GM19023 (cell line): ENCODE measurements at regions not wholly inside any gene's neighbourhood (a gene's known extent, or its start where the extent isn't known, plus 50 kb on each side); places are given as distances from the start of the nearest gene placed in this dataset.

Experiments
- ATAC-seq: cut with Tn5 transposase; IDR thresholded peaks from one replicate; pipeline ENCODE4 v1.9.1; 2021; ENCODE audit warnings: mild to moderate bottlenecking, moderate library complexity; ENCODE audit not compliant: unreplicated experiment

GRCh38 chr2:150791567-150791966 lies 304.1 kb upstream of the RND3 start:
- no peak for ATAC-seq

DNA sequence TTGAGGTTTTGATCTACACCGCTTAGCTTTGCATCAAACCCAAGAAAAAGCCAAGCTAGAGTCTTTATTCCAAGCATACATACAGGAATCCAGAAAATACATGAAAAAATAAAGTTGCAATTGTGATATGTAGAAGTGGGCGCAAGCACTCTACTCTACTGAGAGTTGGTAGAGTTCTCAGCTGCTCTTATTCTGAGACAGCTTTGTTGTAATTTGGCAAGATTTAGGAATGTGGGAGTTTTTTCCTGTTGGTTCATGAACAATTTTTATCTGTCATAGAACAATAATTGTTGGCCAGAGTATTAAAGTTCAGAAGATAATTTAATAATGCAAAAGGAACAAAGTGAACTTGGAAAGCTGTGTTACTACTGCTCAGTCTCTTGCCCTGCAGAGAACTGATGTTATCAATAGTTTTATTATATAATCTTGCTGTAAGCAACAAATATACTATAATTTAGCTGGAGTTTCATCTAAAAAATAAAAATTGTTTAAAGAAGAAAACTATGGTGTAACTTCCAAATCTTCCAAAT lies 302.0 kb upstream of the RND3 start:
- ATAC-seq: no peak

DNA sequence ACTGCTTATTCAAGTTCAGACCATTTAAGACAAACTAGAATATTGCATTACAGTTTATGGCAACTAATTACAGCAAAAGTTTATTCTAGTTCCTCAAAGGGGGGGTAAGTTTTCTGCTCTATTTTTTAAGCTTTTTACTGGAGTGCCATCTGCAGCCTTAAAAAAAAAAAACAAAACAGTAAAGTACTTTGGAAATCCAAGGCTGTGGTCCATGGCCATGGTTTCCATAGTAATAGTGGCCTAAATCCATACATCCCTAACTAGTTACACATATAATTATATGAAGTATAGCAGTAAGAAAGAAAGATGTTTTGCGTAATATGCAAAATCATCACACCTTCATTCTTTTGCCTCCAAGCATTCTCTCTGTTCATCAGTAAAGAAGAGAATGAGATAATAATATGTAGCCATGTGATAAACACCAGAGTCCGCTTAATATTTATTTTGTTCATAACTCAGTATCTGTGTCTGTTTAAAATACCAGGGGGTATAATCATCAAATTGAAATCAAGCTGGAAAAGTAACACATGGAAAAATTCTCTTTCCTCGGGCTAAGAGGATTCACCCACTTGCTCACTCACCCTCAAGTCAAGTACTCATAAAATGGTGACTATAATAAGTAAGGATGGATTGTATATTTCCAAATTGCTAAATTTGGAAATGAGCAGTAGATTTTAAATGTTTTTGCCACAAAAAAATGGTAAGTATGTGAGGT lies 301.1 kb upstream of the RND3 start:
- ATAC-seq: no peak

DNA sequence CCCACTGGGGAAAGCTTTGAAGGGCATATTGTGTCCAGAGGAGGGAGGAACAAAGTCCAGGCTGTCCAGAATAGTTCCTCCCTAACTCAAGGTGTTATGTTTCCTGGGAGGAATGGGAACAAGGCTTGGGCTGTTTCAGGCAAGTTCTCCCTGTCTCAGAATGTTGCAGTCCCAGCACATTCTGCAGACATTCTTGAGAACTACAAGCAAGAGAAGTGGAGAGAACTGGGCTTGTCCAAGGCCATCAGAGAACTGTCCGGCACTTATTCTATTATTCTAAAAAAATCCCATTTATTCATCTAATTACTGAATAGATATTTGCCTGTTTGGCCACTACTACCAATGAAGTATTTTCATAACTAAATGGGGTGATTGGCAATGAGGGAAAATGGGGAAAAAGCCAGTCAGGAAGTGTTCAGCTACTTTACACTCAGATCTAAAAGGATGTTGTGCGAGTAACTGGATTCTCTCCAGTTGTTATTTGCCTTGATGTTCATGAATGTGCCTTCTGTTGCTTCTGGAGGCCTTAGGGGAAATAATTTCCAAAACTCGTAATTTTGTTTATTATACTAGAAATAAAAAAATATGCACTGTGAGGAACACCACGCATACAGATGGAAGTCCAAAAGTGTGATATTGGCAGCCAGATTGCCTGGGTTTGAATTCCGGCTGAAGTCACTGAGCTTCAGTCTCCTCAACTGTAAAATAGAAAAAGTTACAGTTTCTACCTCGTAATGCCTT lies 300.1 kb upstream of the RND3 start:
- ATAC-seq: no peak

DNA sequence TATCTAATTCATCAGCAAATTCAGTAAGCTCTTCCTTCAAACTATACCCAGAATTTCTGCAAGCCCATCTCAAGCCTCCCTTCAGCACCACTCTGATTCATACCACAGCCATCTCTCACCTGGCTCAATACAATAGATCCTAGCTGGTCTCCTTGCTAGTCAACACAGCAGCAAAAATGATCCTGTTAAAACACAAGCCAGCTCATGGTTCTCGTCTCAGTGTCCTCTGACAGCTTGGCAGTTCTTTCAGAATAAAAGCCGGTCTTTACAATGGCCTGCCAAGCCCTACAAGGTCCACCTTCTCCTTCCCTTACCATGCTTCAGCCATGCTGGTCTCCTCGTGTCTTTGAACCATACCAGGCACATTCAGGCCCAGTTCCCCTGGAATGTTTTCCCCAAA lies 296.9 kb upstream of the RND3 start:
- ATAC-seq: no peak

GRCh38 chr2:150783896-150784295 lies 296.4 kb upstream of the RND3 start:
- no peak for ATAC-seq

- no peak for ATAC-seq
These were observed 295.5 kb upstream of the RND3 start for GRCh38 chr2:150783015-150783414.

DNA sequence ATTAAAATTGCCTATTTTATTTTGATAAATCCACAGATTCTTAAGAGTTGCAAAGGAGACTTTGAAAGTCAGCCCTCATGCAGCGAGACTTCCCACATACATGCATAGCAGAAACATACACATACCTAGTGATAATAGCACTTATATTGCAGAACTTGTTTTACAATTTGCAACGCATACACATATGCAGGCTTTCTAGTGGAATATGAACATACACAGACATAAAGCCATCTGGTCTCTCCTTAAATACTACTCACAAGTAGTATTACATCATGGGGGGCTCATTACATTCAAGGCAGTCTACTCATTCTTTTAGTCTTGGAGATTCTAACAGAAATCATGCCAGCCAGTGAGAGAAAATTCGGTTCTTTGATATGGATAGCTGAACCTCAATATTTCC lies 295.1 kb upstream of the RND3 start:
- ATAC-seq: no peak

DNA sequence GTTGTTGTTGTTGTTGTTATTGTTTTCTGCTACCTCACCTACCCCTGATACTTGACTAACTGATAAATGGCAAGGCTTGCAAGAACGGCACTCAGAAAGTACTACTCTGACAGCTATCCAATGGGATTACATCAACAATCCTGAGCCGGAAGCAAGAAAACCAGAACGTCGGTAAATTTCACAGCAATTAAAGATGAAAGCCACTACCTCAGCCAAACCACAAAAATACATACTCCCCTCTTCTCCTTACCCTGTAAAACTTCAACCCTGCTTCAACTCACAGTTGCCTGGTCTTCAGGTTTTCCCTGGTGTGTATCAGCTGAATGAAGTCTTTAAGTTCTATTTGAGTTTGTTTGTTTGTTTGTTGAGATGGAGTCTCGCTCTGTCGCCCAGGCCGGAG lies 293.7 kb upstream of the RND3 start:
- no peak for ATAC-seq

GRCh38 chr2:150778828-150779227 lies 291.4 kb upstream of the RND3 start:
- no peak for ATAC-seq

GRCh38 chr2:150769421-150769820 lies 282.0 kb upstream of the RND3 start:
- no peak for ATAC-seq

DNA sequence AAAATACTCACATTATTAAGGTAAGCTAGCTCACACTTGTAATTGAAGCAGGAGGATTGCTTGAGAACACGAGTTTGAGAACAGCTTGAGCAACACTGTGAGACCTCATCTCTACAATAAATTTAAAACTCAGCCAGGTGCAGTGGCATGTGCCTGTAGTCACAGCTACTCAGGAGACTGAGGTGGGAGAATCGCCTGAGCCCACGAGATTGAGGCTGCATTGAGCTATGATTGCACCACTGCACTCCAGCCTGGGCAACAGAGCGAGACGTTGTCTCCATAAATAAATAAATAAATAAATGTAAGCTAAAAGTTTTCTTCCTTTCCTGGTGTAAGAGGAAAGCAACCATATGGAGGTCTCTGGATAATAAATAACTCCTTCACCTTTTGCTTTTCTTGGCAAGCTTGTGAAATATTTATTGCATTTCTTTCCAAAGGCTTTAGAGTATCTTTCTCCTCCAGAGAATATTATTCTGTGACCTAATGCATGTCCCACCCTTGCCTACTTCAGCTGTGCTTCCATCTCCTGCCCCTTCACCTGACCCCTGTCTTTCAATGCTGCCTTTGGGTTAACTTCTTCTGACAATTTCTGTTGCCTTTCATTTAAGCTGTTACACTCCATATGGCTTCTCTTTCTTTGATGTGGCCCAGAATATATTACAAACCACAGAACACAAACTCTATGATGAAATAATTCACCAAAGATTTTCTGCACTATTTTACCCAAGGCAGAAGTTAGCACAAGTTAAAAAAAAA lies 280.7 kb upstream of the RND3 start:
- ATAC-seq: no peak

GRCh38 chr2:150762571-150762970 lies 275.1 kb upstream of the RND3 start:
- ATAC-seq: no peak

- ATAC-seq: no peak
These were observed 272.1 kb upstream of the RND3 start for GRCh38 chr2:150759531-150759930.

DNA sequence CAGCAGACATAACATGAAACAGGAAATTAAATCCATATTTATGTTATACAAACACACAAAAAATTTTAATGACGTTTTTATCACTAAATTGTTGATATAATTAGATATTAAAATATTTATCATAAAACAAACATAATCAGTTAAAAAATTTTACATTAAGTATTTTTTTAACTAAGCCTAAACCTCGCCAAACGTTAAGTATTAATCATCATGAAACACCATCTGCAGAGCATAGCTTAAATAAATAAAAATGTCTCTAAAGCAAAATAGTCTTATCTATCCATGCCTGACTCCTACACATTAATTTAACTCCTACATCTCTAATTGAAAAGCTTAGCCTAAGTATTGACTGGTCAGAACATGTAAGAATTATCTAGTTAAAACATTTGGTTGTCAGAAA lies 271.6 kb upstream of the RND3 start:
- no peak for ATAC-seq

DNA sequence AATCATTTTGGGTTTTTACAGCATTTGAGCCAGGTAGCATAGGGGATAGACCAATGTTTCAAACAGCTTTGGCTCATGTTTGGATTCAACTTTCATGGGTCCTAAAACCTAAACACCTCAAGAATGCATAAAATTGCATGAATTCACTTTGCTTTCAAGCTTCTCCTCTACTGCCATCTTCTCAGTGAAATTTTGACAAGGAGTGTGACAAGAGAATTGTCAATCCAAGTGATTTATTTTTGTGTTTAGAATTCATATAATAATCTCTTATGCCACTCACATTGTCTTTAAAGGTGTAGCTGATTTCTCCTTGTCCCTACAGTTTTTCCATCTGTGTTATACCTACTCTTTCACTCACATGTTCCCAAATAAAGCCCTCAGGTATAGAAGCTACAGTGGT lies 264.8 kb upstream of the RND3 start:
- no peak for ATAC-seq

GRCh38 chr2:150750720-150751119 lies 263.3 kb upstream of the RND3 start:
- ATAC-seq: no peak

GRCh38 chr2:150742094-150742493 lies 254.6 kb upstream of the RND3 start:
- no peak for ATAC-seq

- ATAC-seq: no peak
These were observed 248.5 kb upstream of the RND3 start for GRCh38 chr2:150735894-150736498.

DNA sequence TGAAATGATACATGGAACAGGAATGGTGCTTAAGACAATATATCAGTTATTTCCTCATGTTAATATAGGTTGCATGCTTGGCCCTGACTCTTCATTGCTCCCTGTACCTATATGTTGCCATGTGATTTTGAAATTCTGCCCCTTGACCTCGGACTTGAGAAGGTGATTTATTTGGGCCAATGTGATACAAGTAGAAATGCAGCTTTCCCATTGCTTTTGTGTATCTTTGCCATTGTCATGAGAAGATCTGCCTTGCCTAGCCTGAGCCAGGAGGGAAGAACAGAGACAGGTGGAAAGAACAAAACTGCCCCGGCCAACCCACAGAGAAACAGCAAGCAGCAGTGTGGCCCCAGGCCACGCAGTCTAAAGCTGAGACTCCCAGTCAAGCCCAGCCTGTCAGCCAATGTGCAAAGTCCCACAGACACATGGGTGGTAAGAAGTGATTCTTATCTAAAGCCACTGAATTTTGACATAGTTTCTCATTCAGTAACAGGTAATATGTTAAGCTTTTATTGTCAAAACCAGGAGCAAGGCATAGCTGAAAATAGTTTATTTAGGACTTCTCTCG lies 245.7 kb upstream of the RND3 start:
- ATAC-seq: no peak

- no peak for ATAC-seq
These were observed 245.0 kb upstream of the RND3 start for GRCh38 chr2:150732491-150732890.
